ENCODE measurements at regions not wholly inside any gene's neighbourhood (a gene's known extent, or its start where the extent isn't known, plus 50 kb on each side); places are given as distances from the start of the nearest gene placed in this dataset.

- Histone ChIP-seq H3K4me1 (ENCODE audit: control insufficient read depth, low read length) (no peaks in the 10 kb centered on the region), H3K27me3 (ENCODE audit: control insufficient read depth, low read length) (no peaks in the 10 kb centered on the region), H3K79me2 (ENCODE audit: control insufficient read depth, low read length) (no peaks in the 10 kb centered on the region), H3K36me3 (ENCODE audit: control insufficient read depth, low read length) (no peaks in the 10 kb centered on the region), H4K20me1 (ENCODE audit: control insufficient read depth, insufficient read depth, low read depth, low read length) (no peaks in the 10 kb centered on the region), H3F3A (ENCODE audit: control insufficient read depth, insufficient read depth) (peaks cover 5% of the 10 kb centered on the region; the same call in 1 of the 2 replicates), H3K9me3 (ENCODE audit: control insufficient read depth, insufficient read depth, low read length) (peaks cover 8% of the 10 kb centered on the region; the same call in 1 of the 2 replicates), H3K4me3 (ENCODE audit: low read length) (no peak overlapping the region), H3K27ac (ENCODE audit: low read depth, low read length) (no peak overlapping the region), H3K4me2 (ENCODE audit: low read length) (no peak overlapping the region), H3K9me2 (replicated peaks; ENCODE audit: control insufficient read depth, low read length) (no peaks in the 10 kb centered on the region)
- TF ChIP-seq EZH2phosphoT487 (IDR thresholded peaks at IDR 0.05; ENCODE audit: borderline replicate concordance, low read length) (no peak), CTCF (IDR thresholded peaks at IDR 0.05; ENCODE audit: low read depth, low read length, poor library complexity, severe bottlenecking) (no peak)
Measured at GRCh38 chr4:188767496-188767895, 628.3 kb downstream of the TRIML1 start.

GRCh38 chr4:188778905-188779304 lies 639.7 kb downstream of the TRIML1 start:
- Histone ChIP-seq H3K9me3 (ENCODE audit: control insufficient read depth, insufficient read depth, low read length) (no peaks in the 10 kb centered on the region; the same call in none of the 2 replicates), H3K27ac (ENCODE audit: low read depth, low read length) (no peak overlapping the region), H3K4me3 (ENCODE audit: low read length) (no peak overlapping the region), H3K27me3 (ENCODE audit: control insufficient read depth, low read length) (no peaks in the 10 kb centered on the region), H4K20me1 (ENCODE audit: control insufficient read depth, insufficient read depth, low read depth, low read length) (no peaks in the 10 kb centered on the region), H3K36me3 (ENCODE audit: control insufficient read depth, low read length) (no peaks in the 10 kb centered on the region), H3K4me1 (ENCODE audit: control insufficient read depth, low read length) (no peaks in the 10 kb centered on the region), H3K9me2 (replicated peaks; ENCODE audit: control insufficient read depth, low read length) (no peaks in the 10 kb centered on the region), H3K4me2 (ENCODE audit: low read length) (no peak overlapping the region), H3K79me2 (ENCODE audit: control insufficient read depth, low read length) (no peaks in the 10 kb centered on the region), H3F3A (ENCODE audit: control insufficient read depth, insufficient read depth) (no peaks in the 10 kb centered on the region)
- TF ChIP-seq CTCF (IDR thresholded peaks at IDR 0.05; ENCODE audit: low read depth, low read length, poor library complexity, severe bottlenecking) (no peak), EZH2phosphoT487 (IDR thresholded peaks at IDR 0.05; ENCODE audit: borderline replicate concordance, low read length) (no peak)

- Histone ChIP-seq H3F3A (ENCODE audit: control insufficient read depth, insufficient read depth) (no peaks in the 10 kb centered on the region), H3K27me3 (ENCODE audit: control insufficient read depth, low read length) (no peaks in the 10 kb centered on the region), H3K27ac (ENCODE audit: low read depth, low read length) (no peak overlapping the region), H3K36me3 (ENCODE audit: control insufficient read depth, low read length) (no peaks in the 10 kb centered on the region), H3K9me2 (replicated peaks; ENCODE audit: control insufficient read depth, low read length) (no peaks in the 10 kb centered on the region), H3K4me3 (ENCODE audit: low read length) (no peak overlapping the region), H3K4me2 (ENCODE audit: low read length) (no peak overlapping the region), H3K9me3 (ENCODE audit: control insufficient read depth, insufficient read depth, low read length) (no peaks in the 10 kb centered on the region; the same call in none of the 2 replicates), H4K20me1 (ENCODE audit: control insufficient read depth, insufficient read depth, low read depth, low read length) (no peaks in the 10 kb centered on the region), H3K4me1 (ENCODE audit: control insufficient read depth, low read length) (no peaks in the 10 kb centered on the region), H3K79me2 (ENCODE audit: control insufficient read depth, low read length) (no peaks in the 10 kb centered on the region)
- TF ChIP-seq EZH2phosphoT487 (IDR thresholded peaks at IDR 0.05; ENCODE audit: borderline replicate concordance, low read length) (no peak), CTCF (IDR thresholded peaks at IDR 0.05; ENCODE audit: low read depth, low read length, poor library complexity, severe bottlenecking) (no peak)
Measured at GRCh38 chr4:188779581-188779980, 640.3 kb downstream of the TRIML1 start.

Measured in DOHH2 (cell line).